Prostate gland (tissue), 2 donors: ENCODE measurements at regions not wholly inside any gene's neighbourhood (a gene's known extent, or its start where the extent isn't known, plus 50 kb on each side); places are given as distances from the start of the nearest gene placed in this dataset.

ENCODE experiments used
- DNase-seq: peaks from one replicate; pipeline ENCODE4 v3.0.0-alpha.2; 2019; ENCODE audit warnings: low spot score
- H3K27ac ChIP-seq, 2 donors: fragments of 200-600 bp; sonication (generic); 2 replicates each; pipeline ENCODE4 v1.5.1; 2017 to 2019
- H3K27me3 ChIP-seq: fragments of 200-600 bp; sonication (generic); replicated peaks from 2 replicates; pipeline ENCODE4 v1.5.1; 2019; ENCODE audit not compliant: insufficient read depth
- H3K36me3 ChIP-seq, 2 donors: fragments of 200-600 bp; sonication (generic); 1 replicate in 1 of 2; 2 replicates in 1 of 2; pipeline versions ENCODE4 v1.5.1 to v1.8.1; 2017 to 2019
- H3K4me1 ChIP-seq: fragments of 200-600 bp; sonication (generic); replicated peaks from 2 replicates; pipeline ENCODE4 v1.5.1; 2019
- H3K4me3 ChIP-seq, 2 donors: fragments of 200-600 bp; sonication (generic); 2 replicates each; pipeline ENCODE4 v1.5.1; 2017 to 2019
- H3K9me3 ChIP-seq: fragments of 200-600 bp; sonication (generic); 2 replicates; pipeline ENCODE4 v1.5.1; 2017
- POLR2A ChIP-seq: fragments of 450-650 bp; IDR thresholded peaks from one replicate; pipeline ENCODE4 v1.6.1; 2016; ENCODE audit warnings: antibody characterized with exemption, mild to moderate bottlenecking
- POLR2AphosphoS5 ChIP-seq: sonication (generic); formaldehyde crosslinking; IDR thresholded peaks from one replicate; pipeline ENCODE4 v1.6.1; 2017; ENCODE audit warnings: antibody characterized with exemption
- WGBS: methylation state at CpG from one replicate; pipeline ENCODE4 v1.1.5; 2018; 5-methylcytosine and 5-hydroxymethylcytosine counted together
- intact Hi-C: fragments of 100-400 bp; cut with DNase I; formaldehyde crosslinking; loops from one replicate; pipeline ENCODE4 v1.14.2; 2022
- TF ChIP-seq, protein P1 (sequence below), 4 experiments: fragments of 200-600 bp in 2 of 4; fragments of 450-650 bp in 2 of 4; sonication (generic) in 2 of 4; IDR thresholded peaks; 1 replicate in 3 of 4; 2 replicates in 1 of 4; pipeline ENCODE4 v1.5.1; 2016 to 2019; ENCODE audit warnings: antibody characterized with exemption in 4 of 4, mild to moderate bottlenecking in 2 of 4, moderate library complexity in 2 of 4

DNA sequence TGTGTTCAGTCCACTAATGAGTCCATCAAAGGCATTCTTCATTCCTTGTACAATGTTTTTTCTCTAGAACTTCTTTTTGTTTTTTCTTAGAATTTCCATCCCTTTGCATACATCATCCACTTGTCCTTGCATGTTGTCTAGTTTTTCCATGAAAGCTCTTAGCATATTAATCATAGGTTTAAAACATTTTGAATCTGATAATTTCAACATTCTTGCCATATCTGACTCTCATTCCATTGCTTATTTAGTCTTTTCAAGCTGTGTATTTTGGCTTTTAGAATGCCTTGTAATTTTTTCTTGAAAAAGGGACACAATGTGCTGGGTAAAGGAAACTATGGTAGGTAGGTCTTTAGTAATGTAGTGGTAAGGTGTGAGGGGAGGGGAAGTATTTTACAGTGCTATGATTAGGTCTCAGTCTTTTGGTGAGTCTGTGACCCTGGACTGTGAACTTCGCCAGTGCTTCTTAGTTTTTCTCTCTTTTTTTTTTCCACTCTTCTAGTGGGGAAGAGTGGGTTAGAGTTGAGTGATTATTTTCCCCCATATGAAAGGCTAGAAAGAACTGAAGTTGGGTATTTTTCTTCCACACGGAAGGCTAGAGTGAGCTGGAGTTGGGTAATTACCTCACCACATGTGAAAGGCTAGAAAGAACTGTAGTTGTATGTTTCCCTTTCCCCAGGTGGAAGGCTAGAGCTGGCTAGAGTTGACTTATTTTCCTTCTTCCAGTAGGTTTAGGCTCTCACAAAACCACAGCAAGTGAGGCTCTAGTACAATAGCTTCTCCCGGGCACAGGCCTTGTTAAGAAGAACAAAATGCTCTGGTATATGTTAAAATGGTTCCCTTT is 172.1 kb downstream of the SNX18 start:
- DNase-seq: no peak
- 82% methylated on average over 3 of the region's 3 CpGs for WGBS
- TF ChIP-seq, protein P1, sequence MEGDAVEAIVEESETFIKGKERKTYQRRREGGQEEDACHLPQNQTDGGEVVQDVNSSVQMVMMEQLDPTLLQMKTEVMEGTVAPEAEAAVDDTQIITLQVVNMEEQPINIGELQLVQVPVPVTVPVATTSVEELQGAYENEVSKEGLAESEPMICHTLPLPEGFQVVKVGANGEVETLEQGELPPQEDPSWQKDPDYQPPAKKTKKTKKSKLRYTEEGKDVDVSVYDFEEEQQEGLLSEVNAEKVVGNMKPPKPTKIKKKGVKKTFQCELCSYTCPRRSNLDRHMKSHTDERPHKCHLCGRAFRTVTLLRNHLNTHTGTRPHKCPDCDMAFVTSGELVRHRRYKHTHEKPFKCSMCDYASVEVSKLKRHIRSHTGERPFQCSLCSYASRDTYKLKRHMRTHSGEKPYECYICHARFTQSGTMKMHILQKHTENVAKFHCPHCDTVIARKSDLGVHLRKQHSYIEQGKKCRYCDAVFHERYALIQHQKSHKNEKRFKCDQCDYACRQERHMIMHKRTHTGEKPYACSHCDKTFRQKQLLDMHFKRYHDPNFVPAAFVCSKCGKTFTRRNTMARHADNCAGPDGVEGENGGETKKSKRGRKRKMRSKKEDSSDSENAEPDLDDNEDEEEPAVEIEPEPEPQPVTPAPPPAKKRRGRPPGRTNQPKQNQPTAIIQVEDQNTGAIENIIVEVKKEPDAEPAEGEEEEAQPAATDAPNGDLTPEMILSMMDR (IDR thresholded peaks at IDR 0.05): no peak
- TF ChIP-seq POLR2A (no peak), POLR2AphosphoS5 (no peak)

DNA sequence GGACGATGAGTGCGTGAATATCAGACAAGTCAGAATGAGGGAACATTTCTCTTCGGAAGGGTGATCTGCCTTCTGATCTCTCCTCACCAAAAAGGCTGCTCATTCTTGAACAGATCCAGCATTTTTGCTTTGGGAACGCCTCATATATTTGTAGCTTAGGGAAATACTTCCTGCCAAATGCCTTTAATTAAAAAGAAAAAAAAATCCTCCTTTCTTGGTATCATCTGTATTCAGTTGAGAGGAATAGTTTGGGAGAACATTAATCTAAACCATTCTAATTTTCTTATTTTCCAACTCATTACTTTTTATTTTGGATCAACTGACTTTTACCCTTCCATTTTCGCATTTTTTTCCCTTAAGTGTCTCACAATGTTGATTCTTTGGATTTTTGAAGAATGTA is 163.4 kb downstream of the SNX18 start:
- WGBS: 70% methylated on average over 5 of the region's 5 CpGs
- intact Hi-C loops: no loop called here

More for the DNA sequence above, 172.1 kb downstream of the SNX18 start:
- Histone ChIP-seq H3K27ac (no peak overlapping the region), H3K9me3 (no peaks in the 10 kb centered on the region), H3K4me3 (no peak overlapping the region), H3K36me3 (no peaks in the 10 kb centered on the region), H3K27me3 (no peaks in the 10 kb centered on the region), H3K4me1 (no peaks in the 10 kb centered on the region)
- intact Hi-C loops: no loop called here

DNA sequence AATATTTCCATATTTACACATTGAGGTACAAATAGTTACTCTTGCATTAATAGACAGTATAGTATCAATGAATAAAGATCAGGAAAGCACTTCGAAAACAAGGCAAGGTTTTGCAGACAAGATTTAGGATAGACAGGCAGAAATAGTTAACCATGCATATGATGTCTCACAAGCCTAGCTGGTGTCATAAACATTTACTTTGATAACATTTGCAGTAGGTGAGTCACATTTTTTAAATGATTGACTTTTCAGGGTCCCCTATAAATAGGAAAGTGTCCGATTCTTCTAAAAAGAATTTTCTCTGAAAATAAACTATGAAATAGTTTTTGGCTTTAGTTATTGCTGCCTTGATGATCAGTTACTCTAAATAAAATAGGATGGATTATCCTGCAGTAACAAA is 162.1 kb downstream of the SNX18 start:
- WGBS: 62% methylated on average over 2 of the region's 2 CpGs
- no peaks in the 10 kb centered on the region for H3K36me3 ChIP-seq
- intact Hi-C loops: no loop called here

More for the DNA sequence above, 163.4 kb downstream of the SNX18 start:
- no peaks in the 10 kb centered on the region for H3K4me1 ChIP-seq
- no peak overlapping the region for H3K4me3 ChIP-seq
- no peak overlapping the region for H3K27ac ChIP-seq
- TF ChIP-seq POLR2AphosphoS5 (no peak), POLR2A (no peak)
- TF ChIP-seq, protein P1 (IDR thresholded peaks at IDR 0.05): no peak
- no peaks in the 10 kb centered on the region for H3K9me3 ChIP-seq
- H3K36me3 ChIP-seq: no peaks in the 10 kb centered on the region
- DNase-seq: no peak
- no peaks in the 10 kb centered on the region for H3K27me3 ChIP-seq

DNA sequence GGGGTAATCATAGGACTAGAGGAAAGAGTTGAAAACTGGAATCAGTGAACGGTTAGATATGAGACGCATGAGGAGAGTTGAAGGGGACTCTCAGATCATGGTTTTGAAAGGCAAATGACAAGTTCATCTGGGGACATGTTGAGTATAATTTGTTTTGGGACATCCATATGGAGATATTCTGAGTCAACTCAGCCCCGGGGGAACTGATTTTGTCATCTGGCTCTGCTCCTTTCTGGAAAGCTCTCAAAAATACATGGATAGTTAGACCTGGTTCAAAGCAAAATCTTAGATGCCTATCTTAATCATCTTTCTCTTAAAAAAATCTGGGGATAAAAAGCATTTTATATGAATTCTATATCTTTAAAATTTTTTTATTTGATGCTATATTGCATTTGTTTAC is 161.2 kb downstream of the SNX18 start:
- WGBS: 85% methylated on average over 3 of the region's 3 CpGs
- Histone ChIP-seq H3K36me3 (no peaks in the 10 kb centered on the region), H3K4me3 (no peak overlapping the region), H3K4me1 (no peaks in the 10 kb centered on the region), H3K9me3 (no peaks in the 10 kb centered on the region), H3K27me3 (no peaks in the 10 kb centered on the region), H3K27ac (no peak overlapping the region)
- intact Hi-C loops: no loop called here
- TF ChIP-seq, protein P1 (IDR thresholded peaks at IDR 0.05): no peak
- no peak for TF ChIP-seq POLR2AphosphoS5
- TF ChIP-seq POLR2A: no peak
- no peak for DNase-seq

More for the DNA sequence above, 162.1 kb downstream of the SNX18 start:
- Histone ChIP-seq H3K27me3 (no peaks in the 10 kb centered on the region), H3K27ac (no peak overlapping the region), H3K4me1 (no peaks in the 10 kb centered on the region), H3K9me3 (no peaks in the 10 kb centered on the region), H3K4me3 (no peak overlapping the region)
- no peak for DNase-seq
- TF ChIP-seq POLR2A (no peak), POLR2AphosphoS5 (no peak)
- TF ChIP-seq, protein P1 (IDR thresholded peaks at IDR 0.05): no peak
